Coronary artery (tissue), 2 donors: ENCODE measurements at regions not wholly inside any gene's neighbourhood (a gene's known extent, or its start where the extent isn't known, plus 50 kb on each side); places are given as distances from the start of the nearest gene placed in this dataset.

Experiments
- DNase-seq: peaks from one replicate; pipeline ENCODE4 v3.0.0-alpha.2; 2017; ENCODE audit warnings: low spot score
- H3K27ac ChIP-seq, 2 donors: fragments of 200-600 bp; sonication (generic); one replicate each; pipeline ENCODE4 v1.5.1; 2016 to 2019
- H3K4me3 ChIP-seq: fragments of 200-600 bp; sonication (generic); 2 replicates; pipeline ENCODE4 v1.5.1; 2016; ENCODE audit warnings: mild to moderate bottlenecking, moderate library complexity
- TF ChIP-seq, protein P1 (sequence below): fragments of 200-600 bp; sonication (generic); IDR thresholded peaks from one replicate; pipeline ENCODE4 v1.5.1; 2019; ENCODE audit warnings: antibody characterized with exemption

DNA sequence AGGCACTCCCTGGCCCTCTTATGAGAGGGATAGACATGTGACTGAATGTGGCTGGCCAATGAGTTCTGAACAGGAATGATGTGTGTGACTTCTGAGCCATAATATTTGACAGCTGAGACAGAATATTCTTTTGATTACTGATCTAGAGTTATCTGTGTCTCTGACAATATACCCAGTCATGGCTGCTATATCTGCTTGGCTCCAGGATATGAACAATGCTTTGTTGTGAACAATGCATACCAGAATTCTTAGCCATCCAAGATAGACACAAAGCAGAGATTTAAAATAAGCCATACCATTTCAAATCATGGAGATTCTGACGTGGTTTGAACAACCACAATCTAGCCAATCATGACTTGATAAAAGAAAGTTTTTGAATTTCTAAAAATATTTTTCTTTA lies 840.3 kb upstream of the SEMA6A start:
- no peak for DNase-seq

DNA sequence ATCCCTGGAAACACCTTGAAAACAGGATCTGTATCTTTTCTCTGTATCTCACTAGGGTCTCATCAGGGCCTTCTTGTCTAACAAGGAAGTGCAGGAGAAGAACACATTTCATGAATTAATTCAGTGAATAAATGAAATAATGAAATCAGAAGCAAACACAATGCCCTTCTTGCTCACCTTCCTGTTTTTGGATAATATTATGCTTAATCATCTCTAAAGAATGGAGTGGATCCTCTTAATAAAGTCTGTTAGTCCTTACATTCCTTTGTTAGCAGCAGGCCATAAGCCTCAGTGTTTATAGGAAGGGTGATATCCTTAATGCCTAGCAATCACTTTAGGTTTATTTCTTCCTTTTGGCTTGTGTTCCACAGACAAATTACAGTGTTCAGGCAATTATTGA lies 837.1 kb upstream of the SEMA6A start:
- DNase-seq: no peak
- TF ChIP-seq, protein P1, sequence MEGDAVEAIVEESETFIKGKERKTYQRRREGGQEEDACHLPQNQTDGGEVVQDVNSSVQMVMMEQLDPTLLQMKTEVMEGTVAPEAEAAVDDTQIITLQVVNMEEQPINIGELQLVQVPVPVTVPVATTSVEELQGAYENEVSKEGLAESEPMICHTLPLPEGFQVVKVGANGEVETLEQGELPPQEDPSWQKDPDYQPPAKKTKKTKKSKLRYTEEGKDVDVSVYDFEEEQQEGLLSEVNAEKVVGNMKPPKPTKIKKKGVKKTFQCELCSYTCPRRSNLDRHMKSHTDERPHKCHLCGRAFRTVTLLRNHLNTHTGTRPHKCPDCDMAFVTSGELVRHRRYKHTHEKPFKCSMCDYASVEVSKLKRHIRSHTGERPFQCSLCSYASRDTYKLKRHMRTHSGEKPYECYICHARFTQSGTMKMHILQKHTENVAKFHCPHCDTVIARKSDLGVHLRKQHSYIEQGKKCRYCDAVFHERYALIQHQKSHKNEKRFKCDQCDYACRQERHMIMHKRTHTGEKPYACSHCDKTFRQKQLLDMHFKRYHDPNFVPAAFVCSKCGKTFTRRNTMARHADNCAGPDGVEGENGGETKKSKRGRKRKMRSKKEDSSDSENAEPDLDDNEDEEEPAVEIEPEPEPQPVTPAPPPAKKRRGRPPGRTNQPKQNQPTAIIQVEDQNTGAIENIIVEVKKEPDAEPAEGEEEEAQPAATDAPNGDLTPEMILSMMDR: no peak
- Histone ChIP-seq H3K27ac (no peak overlapping the region), H3K4me3 (no peak overlapping the region)

More for the DNA sequence above, 840.3 kb upstream of the SEMA6A start:
- Histone ChIP-seq H3K4me3 (no peak overlapping the region), H3K27ac (no peak overlapping the region)
- TF ChIP-seq, protein P1: no peak

DNA sequence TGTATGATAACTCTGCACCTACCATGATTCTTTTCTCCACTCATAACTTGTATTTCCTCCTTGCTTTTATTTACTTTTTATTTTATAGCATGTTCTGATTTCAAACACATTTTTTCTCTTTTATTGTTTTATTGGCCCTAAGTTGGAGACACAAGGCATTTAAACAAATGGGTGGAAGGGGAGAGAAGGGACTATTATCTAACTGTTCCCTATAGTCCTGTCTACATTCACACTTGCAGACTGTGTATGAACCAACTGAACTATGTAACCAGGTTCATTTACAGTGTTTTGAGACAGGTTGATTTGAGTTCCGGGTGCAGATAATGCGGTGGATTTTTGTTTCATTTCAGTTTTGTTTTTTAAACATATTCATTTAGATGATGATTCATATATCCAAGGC lies 830.6 kb upstream of the SEMA6A start:
- no peak overlapping the region for H3K4me3 ChIP-seq
- TF ChIP-seq, protein P1: no peak
- no peak overlapping the region for H3K27ac ChIP-seq
- DNase-seq: no peak

DNA sequence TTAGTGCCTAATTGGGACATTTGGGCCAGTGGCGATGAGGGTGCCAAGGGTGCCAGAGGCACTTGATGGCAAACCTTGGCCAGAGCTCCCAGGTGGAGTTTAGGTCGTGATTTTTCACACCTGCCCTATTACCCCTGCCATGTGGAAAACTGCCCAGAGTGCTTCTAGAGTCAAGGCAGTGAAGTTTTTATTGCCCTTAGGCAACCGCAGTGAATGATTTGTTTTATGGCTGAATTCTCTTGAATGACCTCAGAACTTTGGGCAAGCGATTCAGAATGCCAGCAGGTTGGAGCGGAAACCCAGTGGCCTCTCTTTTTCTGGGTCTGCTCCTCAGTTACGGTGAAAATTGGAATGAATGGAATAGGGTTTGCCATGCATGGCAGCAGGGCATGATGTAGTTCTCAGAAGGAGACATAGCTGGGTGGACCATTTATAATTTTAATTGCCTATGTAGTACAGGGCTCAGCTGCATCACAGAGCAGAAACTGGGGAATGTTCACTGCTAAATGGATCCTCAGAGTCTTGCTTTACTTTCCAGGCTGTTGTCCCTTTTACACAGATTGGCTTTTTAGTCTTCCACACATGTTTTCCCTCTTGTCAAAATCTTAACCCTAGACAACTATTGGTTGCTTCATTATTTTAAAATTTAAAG lies 820.0 kb upstream of the SEMA6A start:
- H3K4me3 ChIP-seq: no peak overlapping the region
- no peak overlapping the region for H3K27ac ChIP-seq
- TF ChIP-seq, protein P1: no peak
- DNase-seq: no peak

DNA sequence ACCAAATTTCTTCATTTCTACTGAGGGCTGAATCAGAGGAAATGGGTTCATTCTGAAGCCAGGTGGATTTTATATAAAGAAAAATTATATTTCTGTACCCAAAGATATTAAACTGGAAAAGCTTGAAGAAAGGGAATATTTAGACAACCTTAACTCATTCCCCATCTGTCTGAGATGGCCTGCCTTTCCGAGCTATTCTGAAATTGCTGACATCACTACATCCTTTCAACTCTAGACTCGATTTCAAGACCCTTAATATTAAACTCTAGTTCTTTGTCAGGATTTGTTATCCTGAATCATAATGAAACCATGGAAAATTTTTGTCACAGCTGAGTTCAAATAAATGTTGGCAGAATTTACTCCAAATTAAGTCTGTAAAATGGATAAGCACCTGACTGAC lies 818.5 kb upstream of the SEMA6A start:
- no peak for DNase-seq
- Histone ChIP-seq H3K4me3 (no peak overlapping the region), H3K27ac (no peak overlapping the region)
- TF ChIP-seq, protein P1: no peak

DNA sequence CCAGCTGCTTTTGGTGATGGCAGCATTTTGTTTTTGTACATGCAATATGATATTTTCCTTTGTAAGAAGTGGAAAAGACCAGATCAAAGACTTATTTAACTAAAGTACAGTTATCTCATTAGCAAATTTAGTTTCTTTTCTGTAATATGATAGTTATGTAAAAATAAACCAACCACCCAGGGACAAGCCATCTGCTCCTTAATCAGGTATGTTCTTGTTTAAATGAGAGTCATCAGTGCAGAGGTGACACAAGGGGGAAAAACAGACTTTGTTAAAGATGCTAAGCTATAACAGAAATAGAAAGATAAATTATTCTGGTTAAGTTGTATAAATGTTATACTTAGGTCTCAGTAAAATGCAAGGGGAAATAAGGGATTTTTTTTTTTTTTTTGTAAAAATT lies 805.7 kb upstream of the SEMA6A start:
- TF ChIP-seq, protein P1: no peak
- Histone ChIP-seq H3K4me3 (no peak overlapping the region), H3K27ac (no peak overlapping the region)
- DNase-seq: no peak

DNA sequence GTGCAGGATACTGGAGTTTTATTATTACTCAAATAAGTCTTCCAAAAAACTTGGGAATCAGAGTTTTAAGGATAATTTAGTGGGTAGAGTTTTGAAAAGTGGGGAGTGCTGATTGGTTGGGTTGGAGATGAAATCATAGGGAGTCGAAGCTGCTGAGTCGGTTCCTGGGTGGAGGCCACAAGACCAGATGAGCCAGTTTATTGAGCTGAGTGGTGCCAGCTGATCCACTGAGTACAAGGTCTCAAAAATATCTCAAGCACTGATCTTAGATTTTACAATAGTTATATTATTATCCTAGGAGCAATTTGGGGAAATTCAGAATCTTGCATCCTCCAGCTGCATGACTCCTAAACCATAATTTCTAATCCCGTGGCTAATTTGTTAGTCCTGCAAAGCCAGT lies 804.9 kb upstream of the SEMA6A start:
- TF ChIP-seq, protein P1: no peak
- Histone ChIP-seq H3K27ac (no peak overlapping the region), H3K4me3 (no peak overlapping the region)
- DNase-seq: no peak
